GM12891 (cell line): ENCODE measurements at regions not wholly inside any gene's neighbourhood (a gene's known extent, or its start where the extent isn't known, plus 50 kb on each side); places are given as distances from the start of the nearest gene placed in this dataset.

Source experiments
- POLR2AphosphoS5 ChIP-seq: IDR thresholded peaks from 2 replicates; pipeline ENCODE4 v1.6.1; 2011; ENCODE audit warnings: low read depth, low read length, control low read depth
- SPI1 ChIP-seq: IDR thresholded peaks from 2 replicates; pipeline ENCODE4 v1.6.1; 2011; ENCODE audit warnings: low read depth, low read length, control low read depth
- TAF1 ChIP-seq: IDR thresholded peaks from 2 replicates; pipeline ENCODE4 v1.6.1; 2011; ENCODE audit warnings: low read depth, low read length, control low read depth

GRCh38 chr17:79350533-79350932, 260.3 kb downstream of the RBFOX3 start:
- TF ChIP-seq SPI1 (no peak), POLR2AphosphoS5 (no peak), TAF1 (no peak)
